Pons (tissue), 1 donor: ENCODE measurements at regions not wholly inside any gene's neighbourhood (a gene's known extent, or its start where the extent isn't known, plus 50 kb on each side); places are given as distances from the start of the nearest gene placed in this dataset.

ENCODE experiments used
- DNase-seq: peaks from one replicate; pipeline ENCODE4 v3.0.0-alpha.2; 2016; ENCODE audit warnings: low spot score

- DNase-seq = no peak
Measured at GRCh38 chr6:25038300-25038699, 102.5 kb upstream of the RIPOR2 start.

GRCh38 chr6:25038999-25039398 is 103.2 kb upstream of the RIPOR2 start:
- DNase-seq = no peak

- no peak for DNase-seq
Measured at GRCh38 chr6:25041485-25042035, 105.8 kb upstream of the RIPOR2 start.

GRCh38 chr6:25042036-25042521 is 106.3 kb upstream of the RIPOR2 start:
- no peak for DNase-seq

- no peak for DNase-seq
Measured at GRCh38 chr6:25042536-25042935, 106.8 kb upstream of the RIPOR2 start.

- no peak for DNase-seq
Measured at GRCh38 chr6:25042984-25043725, 107.4 kb upstream of the RIPOR2 start.

- no peak for DNase-seq
Measured at GRCh38 chr6:25043892-25044291, 108.1 kb upstream of the RIPOR2 start.

- DNase-seq = no peak
Measured at GRCh38 chr6:25046942-25047341, 111.2 kb upstream of the RIPOR2 start.

- DNase-seq = no peak
Measured at GRCh38 chr6:25050356-25050755, 114.6 kb upstream of the RIPOR2 start.

GRCh38 chr6:25051083-25051482 is 115.3 kb upstream of the RIPOR2 start:
- DNase-seq = no peak

GRCh38 chr6:25052181-25052580 is 116.4 kb upstream of the RIPOR2 start:
- no peak for DNase-seq

GRCh38 chr6:25053875-25054371 is 118.2 kb upstream of the RIPOR2 start:
- no peak for DNase-seq

GRCh38 chr6:25054469-25054868 is 118.7 kb upstream of the RIPOR2 start:
- no peak for DNase-seq

GRCh38 chr6:25056130-25056529 is 120.4 kb upstream of the RIPOR2 start:
- no peak for DNase-seq

GRCh38 chr6:25057111-25057905 is 121.5 kb upstream of the RIPOR2 start:
- no peak for DNase-seq

GRCh38 chr6:25058441-25058840 is 122.7 kb upstream of the RIPOR2 start:
- no peak for DNase-seq

GRCh38 chr6:25058941-25059340 is 123.2 kb upstream of the RIPOR2 start:
- DNase-seq = no peak

- no peak for DNase-seq
Measured at GRCh38 chr6:25060522-25060921, 124.8 kb upstream of the RIPOR2 start.

GRCh38 chr6:25061289-25061936 is 125.7 kb upstream of the RIPOR2 start:
- no peak for DNase-seq

- no peak for DNase-seq
Measured at GRCh38 chr6:25062070-25062811, 126.5 kb upstream of the RIPOR2 start.

GRCh38 chr6:25064006-25064405 is 128.2 kb upstream of the RIPOR2 start:
- no peak for DNase-seq

- no peak for DNase-seq
Measured at GRCh38 chr6:25065666-25066065, 129.9 kb upstream of the RIPOR2 start.
